HFFc6 (cell line): ENCODE measurements at regions not wholly inside any gene's neighbourhood (a gene's known extent, or its start where the extent isn't known, plus 50 kb on each side); places are given as distances from the start of the nearest gene placed in this dataset.

Experiments used
- DNase-seq: peaks from one replicate; pipeline ENCODE4 v3.0.0-alpha.2; 2018
- H3K27ac Mint-ChIP-seq: 2 replicates; pipeline ENCODE4 v1.8.0; 2020; ENCODE audit warnings: mild to moderate bottlenecking, mixed read lengths
- H3K27me3 Mint-ChIP-seq: 2 replicates; pipeline ENCODE4 v1.8.0; 2021; ENCODE audit warnings: mild to moderate bottlenecking, moderate library complexity, mixed read lengths; ENCODE audit not compliant: insufficient read depth
- H3K36me3 Mint-ChIP-seq: 2 replicates; pipeline ENCODE4 v1.8.0; 2021; ENCODE audit warnings: low read depth, mixed read lengths
- H3K4me1 Mint-ChIP-seq: 2 replicates; pipeline ENCODE4 v1.8.0; 2020; ENCODE audit warnings: low read depth, mixed read lengths
- H3K4me3 Mint-ChIP-seq: 2 replicates; pipeline ENCODE4 v1.8.0; 2020; ENCODE audit warnings: mild to moderate bottlenecking, moderate library complexity, mixed read lengths
- H3K9me3 Mint-ChIP-seq: 2 replicates; pipeline ENCODE4 v1.8.0; 2020; ENCODE audit warnings: mild to moderate bottlenecking, mixed read lengths
- CTCF ChIP-seq: fragments of 200-600 bp; sonication (generic); IDR thresholded peaks from 2 replicates; pipeline ENCODE4 v1.5.0; 2021; ENCODE audit warnings: antibody characterized with exemption, mild to moderate bottlenecking

GRCh38 chr4:114116861-114117260 lies 137.4 kb upstream of the ARSJ start:
- DNase-seq: no peak
- H3K4me1 Mint-ChIP-seq: no peaks in the 10 kb centered on the region
- H3K4me3 Mint-ChIP-seq: no peak overlapping the region
- H3K9me3 Mint-ChIP-seq: no peaks in the 10 kb centered on the region
- H3K36me3 Mint-ChIP-seq: no peaks in the 10 kb centered on the region
- no peaks in the 10 kb centered on the region; the same call in 1 of the 2 replicates for H3K27me3 Mint-ChIP-seq
- no peak overlapping the region for H3K27ac Mint-ChIP-seq
- no peak for TF ChIP-seq CTCF

GRCh38 chr4:114121221-114121620 lies 141.8 kb upstream of the ARSJ start:
- DNase-seq: no peak
- Mint-ChIP-seq H3K27ac (no peak overlapping the region), H3K9me3 (peaks cover 17% of the 10 kb centered on the region), H3K4me1 (no peaks in the 10 kb centered on the region), H3K27me3 (no peaks in the 10 kb centered on the region; the same call in 1 of the 2 replicates), H3K4me3 (no peak overlapping the region), H3K36me3 (peaks cover 15% of the 10 kb centered on the region)
- TF ChIP-seq CTCF: no peak

- TF ChIP-seq CTCF: no peak
- DNase-seq: no peak
- Mint-ChIP-seq H3K36me3 (peaks cover 5% of the 10 kb centered on the region; the same call in 1 of the 2 replicates), H3K9me3 (no peaks in the 10 kb centered on the region), H3K27me3 (no peaks in the 10 kb centered on the region), H3K27ac (no peak overlapping the region), H3K4me1 (peaks cover 19% of the 10 kb centered on the region), H3K4me3 (no peak overlapping the region)
Observed at GRCh38 chr4:114132199-114132598, 152.8 kb upstream of the ARSJ start.

GRCh38 chr4:114132830-114133229 lies 153.4 kb upstream of the ARSJ start:
- Mint-ChIP-seq H3K4me3 (no peak overlapping the region), H3K36me3 (peaks cover 5% of the 10 kb centered on the region; the same call in 1 of the 2 replicates), H3K27ac (no peak overlapping the region), H3K9me3 (no peaks in the 10 kb centered on the region), H3K27me3 (no peaks in the 10 kb centered on the region), H3K4me1 (peaks cover 22% of the 10 kb centered on the region)
- DNase-seq: no peak
- TF ChIP-seq CTCF: peak; percentile 63

- H3K27me3 Mint-ChIP-seq: no peaks in the 10 kb centered on the region
- no peaks in the 10 kb centered on the region for H3K9me3 Mint-ChIP-seq
- peaks cover 5% of the 10 kb centered on the region; the same call in 1 of the 2 replicates for H3K36me3 Mint-ChIP-seq
- H3K4me3 Mint-ChIP-seq: no peak overlapping the region
- peaks cover 22% of the 10 kb centered on the region for H3K4me1 Mint-ChIP-seq
- no peak for DNase-seq
- TF ChIP-seq CTCF: no peak
- H3K27ac Mint-ChIP-seq: no peak overlapping the region
Observed at GRCh38 chr4:114136069-114136468, 156.6 kb upstream of the ARSJ start.

GRCh38 chr4:114137984-114138383 lies 158.5 kb upstream of the ARSJ start:
- no peak for DNase-seq
- Mint-ChIP-seq H3K4me3 (no peak overlapping the region), H3K4me1 (peaks cover 22% of the 10 kb centered on the region)

More at GRCh38 chr4:114137984-114138383, 158.5 kb upstream of the ARSJ start:
- Mint-ChIP-seq H3K9me3 (no peaks in the 10 kb centered on the region), H3K27me3 (0 out of 2 replicates have a peak, but pooled peaks cover 2% of the 10 kb centered on the region), H3K27ac (no peak overlapping the region), H3K36me3 (peaks cover 1% of the 10 kb centered on the region; the same call in 1 of the 2 replicates)
- TF ChIP-seq CTCF: no peak
